KBM-7 (cell line): ENCODE measurements at regions not wholly inside any gene's neighbourhood (a gene's known extent, or its start where the extent isn't known, plus 50 kb on each side); places are given as distances from the start of the nearest gene placed in this dataset.

Experiments used
- DNase-seq: peaks from one replicate; pipeline ENCODE4 v3.0.0-alpha.2; 2015
- in situ Hi-C: fragments of 300-500 bp; cut with MboI; formaldehyde crosslinking; loops from 2 replicates; pipeline ENCODE4 v1.14.3; 2020; ENCODE audit warnings: low sequenced_read_pairs, low pct_unique_long_range_greater_than_20kb, mixed read lengths

GRCh38 chr11:121958971-121959325, 157.1 kb downstream of the BLID start:
- in situ Hi-C loops, result no loop called here
- DNase-seq, result no peak

GRCh38 chr11:121958323-121958970, 157.6 kb downstream of the BLID start:
- in situ Hi-C loops, result no loop called here
- no peak for DNase-seq

GRCh38 chr11:121953122-121953521, 162.9 kb downstream of the BLID start:
- no peak for DNase-seq
- in situ Hi-C loops, result no loop called here

- in situ Hi-C loops, result no loop called here
- no peak for DNase-seq
Measured at GRCh38 chr11:121950160-121950559, 165.9 kb downstream of the BLID start.

GRCh38 chr11:121946514-121946913, 169.5 kb downstream of the BLID start:
- in situ Hi-C loops, result no loop called here
- DNase-seq, result no peak

GRCh38 chr11:121944556-121945230, 171.3 kb downstream of the BLID start:
- in situ Hi-C loops, result no loop called here
- DNase-seq, result no peak

GRCh38 chr11:121938076-121938475, 177.9 kb downstream of the BLID start:
- in situ Hi-C loops, result no loop called here
- no peak for DNase-seq

GRCh38 chr11:121936781-121937447, 179.1 kb downstream of the BLID start:
- in situ Hi-C loops, result no loop called here
- DNase-seq, result no peak

- DNase-seq, result no peak
- in situ Hi-C loops, result no loop called here
Measured at GRCh38 chr11:121936370-121936769, 179.6 kb downstream of the BLID start.

- no peak for DNase-seq
- in situ Hi-C loops, result no loop called here
Measured at GRCh38 chr11:121933694-121934093, 182.3 kb downstream of the BLID start.

GRCh38 chr11:121933294-121933693, 182.7 kb downstream of the BLID start:
- DNase-seq, result no peak
- in situ Hi-C loops, result no loop called here

GRCh38 chr11:121932646-121933185, 183.3 kb downstream of the BLID start:
- DNase-seq, result no peak
- in situ Hi-C loops, result no loop called here

GRCh38 chr11:121931748-121932352, 184.2 kb downstream of the BLID start:
- DNase-seq, result no peak
- in situ Hi-C loops, result no loop called here

GRCh38 chr11:121931121-121931520, 184.9 kb downstream of the BLID start:
- in situ Hi-C loops, result no loop called here
- no peak for DNase-seq

- no peak for DNase-seq
- in situ Hi-C loops, result no loop called here
Measured at GRCh38 chr11:121930004-121930965, 185.7 kb downstream of the BLID start.

GRCh38 chr11:121929581-121929980, 186.4 kb downstream of the BLID start:
- in situ Hi-C loops, result no loop called here
- no peak for DNase-seq

- DNase-seq, result no peak
- in situ Hi-C loops, result no loop called here
Measured at GRCh38 chr11:121928597-121929580, 187.1 kb downstream of the BLID start.

GRCh38 chr11:121927789-121928188, 188.2 kb downstream of the BLID start:
- DNase-seq, result no peak
- in situ Hi-C loops, result no loop called here
